ENCODE measurements at regions not wholly inside any gene's neighbourhood (a gene's known extent, or its start where the extent isn't known, plus 50 kb on each side); places are given as distances from the start of the nearest gene placed in this dataset.

DNA sequence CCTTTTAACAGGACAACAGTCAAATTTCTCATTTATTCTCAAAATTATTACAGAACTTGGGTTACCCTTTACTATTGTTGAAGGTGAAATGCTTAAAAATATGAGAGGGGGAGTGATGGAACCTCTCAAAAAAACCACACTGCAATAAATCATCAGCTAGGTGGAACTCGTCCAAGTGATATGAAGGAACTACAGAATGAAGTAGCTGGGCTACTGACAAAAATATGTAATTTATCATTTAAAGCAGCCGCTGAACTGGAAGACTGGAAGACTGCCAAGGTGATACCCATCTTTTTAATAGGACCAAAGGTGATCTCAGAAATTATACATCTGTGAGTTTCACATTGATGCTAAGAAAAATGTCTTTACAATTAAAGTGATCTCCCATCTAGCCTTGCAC is 597.7 kb upstream of the TENM3 start:
- DNase-seq, result no peak

GRCh38 chr4:181646864-181647263 is 596.3 kb upstream of the TENM3 start:
- no peak for DNase-seq

DNA sequence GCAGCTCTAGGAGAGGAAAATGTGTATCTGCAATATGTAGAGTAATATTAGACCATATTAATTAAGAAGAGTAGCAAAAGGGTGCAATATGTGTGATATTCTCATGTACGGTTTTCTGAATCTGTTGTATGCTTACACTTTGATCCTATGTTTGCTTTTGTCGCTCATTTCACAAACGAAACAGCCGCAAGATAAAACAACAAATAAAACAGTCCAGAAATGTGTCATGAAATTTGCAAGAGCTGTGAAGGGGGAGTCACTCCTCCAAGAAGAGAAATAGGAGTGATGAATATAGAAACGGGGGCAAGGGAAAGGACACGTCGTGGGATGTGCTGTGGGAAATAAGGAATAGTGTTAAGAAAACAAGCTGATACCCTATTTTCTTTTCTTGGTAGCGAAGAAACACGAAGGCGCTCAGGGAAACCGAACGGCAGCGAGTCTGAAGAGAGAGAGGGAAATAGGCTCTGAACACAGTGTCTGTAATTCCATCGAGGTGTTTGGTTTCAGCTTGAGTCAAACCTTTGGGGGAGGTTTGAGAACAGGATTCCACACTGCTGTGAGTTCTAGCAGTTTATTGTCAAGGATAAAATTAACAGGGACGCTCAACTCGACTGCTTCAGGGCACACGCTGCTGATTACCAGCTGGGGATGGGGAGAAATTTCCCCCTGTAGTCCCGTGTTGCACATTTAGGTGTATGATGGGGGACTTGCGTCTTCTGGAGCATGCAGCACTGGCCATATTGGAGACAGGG is 595.6 kb upstream of the TENM3 start:
- no peak for DNase-seq

DNA sequence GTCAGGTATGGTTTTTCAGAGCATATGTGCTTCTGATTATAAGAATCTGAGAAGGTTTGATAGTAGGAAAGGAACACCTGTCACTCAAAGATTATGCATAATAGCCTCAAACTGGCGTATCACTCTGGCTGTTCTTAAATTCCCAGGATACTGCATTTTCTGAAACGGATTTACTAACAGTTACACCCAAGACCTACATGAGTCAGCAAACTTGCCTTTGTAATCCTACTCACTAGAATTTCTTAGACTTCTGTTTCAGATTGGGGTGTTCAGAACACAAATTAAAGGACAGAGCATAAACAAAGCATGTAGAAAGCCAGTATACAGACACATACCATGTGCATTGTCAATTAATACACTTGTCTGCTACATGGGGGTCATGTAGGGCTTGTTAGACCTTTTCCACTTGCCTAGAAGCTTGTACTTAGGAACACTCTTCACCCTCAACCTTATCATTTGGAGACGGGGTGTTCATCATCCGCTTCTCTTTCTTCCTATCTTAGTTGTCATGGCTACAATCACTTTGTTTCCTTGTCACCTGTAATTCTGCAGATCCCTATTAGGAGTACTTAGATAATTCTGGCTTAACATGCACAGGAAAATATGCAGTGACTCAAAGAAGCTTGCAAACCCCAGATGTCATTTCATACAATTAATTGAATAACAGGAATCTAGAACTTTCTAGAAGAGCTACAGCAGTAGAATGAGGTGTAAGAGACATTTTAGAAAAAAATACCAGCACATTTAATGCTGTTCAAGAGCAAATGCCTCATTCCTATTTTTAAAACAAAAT is 593.0 kb upstream of the TENM3 start:
- no peak for DNase-seq

DNA sequence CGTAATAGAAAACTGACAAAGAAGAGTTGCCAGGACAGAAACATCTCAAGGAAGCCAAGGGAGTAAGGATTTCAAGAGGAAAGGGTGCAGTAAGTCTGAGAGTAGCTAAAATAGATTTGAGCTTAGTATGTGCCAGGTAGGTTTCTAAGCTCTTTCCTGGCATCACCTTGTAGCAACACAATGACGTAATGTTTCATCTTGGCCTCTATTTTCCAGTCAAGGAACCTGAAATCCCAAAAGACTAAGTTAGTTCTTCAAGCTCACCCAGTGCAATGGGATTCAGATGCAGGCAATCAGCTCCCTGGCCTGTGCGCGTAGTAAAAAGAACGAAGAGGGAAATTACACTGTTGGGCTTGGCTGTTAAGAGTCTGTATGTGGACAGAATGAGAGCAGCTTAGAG is 586.5 kb upstream of the TENM3 start:
- no peak for DNase-seq

DNA sequence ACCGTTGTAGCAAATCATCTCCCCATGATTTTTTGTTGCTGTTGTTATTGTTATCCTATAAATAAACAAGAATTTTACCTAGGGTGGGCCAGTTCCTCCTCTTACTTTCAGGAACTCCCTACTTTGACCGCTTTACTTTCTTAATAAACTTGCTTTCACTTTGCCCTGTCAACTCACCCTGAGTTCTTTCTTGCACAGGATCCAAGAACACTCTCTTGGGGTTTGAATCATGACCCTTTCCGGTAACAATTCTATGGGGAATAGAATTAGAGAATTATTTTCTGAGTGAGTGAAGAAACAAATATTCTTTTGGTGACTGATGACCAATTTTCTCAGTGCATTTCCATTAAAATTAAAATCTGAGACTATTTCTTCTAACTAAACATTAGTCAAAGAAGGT is 584.0 kb upstream of the TENM3 start:
- DNase-seq, result no peak

DNA sequence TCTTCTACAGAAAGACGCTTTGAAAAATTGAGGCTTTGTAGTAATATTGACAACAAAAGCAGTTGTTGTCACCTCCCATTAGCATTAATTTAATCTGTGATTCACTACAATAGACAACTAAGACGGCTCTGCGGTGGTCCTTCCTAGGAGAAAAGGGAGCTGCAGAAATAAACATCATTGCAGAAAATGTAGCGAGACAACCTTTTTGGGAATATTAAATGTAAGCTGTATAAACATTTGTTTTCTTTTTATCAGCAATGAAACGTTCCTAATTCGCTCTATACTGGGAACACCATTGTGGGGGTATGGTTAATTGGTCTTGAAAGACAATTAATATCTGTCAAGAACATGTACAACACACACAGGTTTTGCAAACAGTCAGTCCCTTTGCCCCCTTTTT is 583.3 kb upstream of the TENM3 start:
- no peak for DNase-seq

- peak; percentile 67 for DNase-seq
Measured at GRCh38 chr4:181661090-181661489, 582.1 kb upstream of the TENM3 start.

GRCh38 chr4:181661923-181662322 is 581.3 kb upstream of the TENM3 start:
- no peak for DNase-seq

GRCh38 chr4:181662383-181662782 is 580.8 kb upstream of the TENM3 start:
- DNase-seq, result no peak

GRCh38 chr4:181670506-181670905 is 572.7 kb upstream of the TENM3 start:
- DNase-seq, result no peak

DNA sequence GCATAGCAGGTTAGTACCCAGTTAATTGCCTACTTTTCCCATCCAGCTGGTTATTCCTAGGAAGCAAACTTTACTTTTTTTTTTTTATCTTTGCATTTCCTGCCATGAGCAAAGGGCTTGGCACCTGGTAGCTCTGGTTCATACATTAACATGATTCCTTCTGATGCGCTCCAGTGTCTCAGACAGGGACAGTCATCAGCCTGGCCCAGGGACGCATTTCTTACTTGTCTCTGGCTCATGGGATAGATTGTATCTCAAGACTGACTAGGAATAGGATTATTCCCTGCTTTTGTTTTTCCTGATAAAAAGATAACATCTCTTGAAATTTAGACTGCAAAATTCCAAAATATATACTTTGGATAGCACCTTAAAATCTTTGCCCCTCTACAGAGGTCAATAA is 571.5 kb upstream of the TENM3 start:
- no peak for DNase-seq

GRCh38 chr4:181672751-181673150 is 570.5 kb upstream of the TENM3 start:
- no peak for DNase-seq

GRCh38 chr4:181674315-181674875 is 568.8 kb upstream of the TENM3 start:
- peak; percentile 74 for DNase-seq

DNA sequence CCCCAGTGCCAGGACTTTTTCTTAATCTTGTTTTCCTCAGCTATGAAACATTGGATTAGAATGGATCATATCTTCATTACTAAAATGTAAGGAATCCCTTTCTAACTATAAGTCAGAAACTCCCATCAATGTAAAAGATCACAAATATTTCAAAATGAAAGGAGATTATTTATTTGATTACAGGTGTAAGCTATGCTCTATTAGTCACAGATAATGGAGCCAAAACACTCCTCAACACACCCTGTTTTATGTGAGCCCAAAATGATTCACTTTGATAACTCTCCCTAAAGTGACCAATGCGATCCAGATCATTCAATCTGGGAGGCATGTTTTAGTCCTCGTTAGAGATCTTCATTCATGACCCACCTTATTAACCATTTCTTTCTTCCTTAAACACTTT is 566.7 kb upstream of the TENM3 start:
- no peak for DNase-seq

DNA sequence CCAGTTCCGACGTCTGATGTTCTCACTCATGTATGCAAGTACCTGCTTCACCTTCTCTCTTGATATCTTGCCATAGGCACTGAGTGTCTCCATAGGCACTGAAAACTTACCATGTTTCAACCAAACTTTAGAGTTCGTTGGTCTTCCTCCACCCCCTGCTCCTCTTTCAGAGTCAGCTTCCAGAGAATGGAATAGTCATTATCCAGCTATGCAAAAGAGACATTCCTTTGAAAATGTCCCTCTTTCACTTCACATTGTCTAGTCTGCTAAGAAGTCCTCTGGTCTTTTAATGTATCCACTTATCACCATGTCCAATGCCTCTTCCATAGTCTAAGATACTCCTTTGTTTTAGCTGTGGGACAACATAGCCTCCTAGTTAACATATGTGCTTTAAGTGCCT is 566.0 kb upstream of the TENM3 start:
- no peak for DNase-seq

GRCh38 chr4:181677621-181678020 is 565.6 kb upstream of the TENM3 start:
- DNase-seq, result peak; percentile 84

- no peak for DNase-seq
Measured at GRCh38 chr4:181679754-181680153, 563.4 kb upstream of the TENM3 start.

GRCh38 chr4:181682367-181683047 is 560.7 kb upstream of the TENM3 start:
- DNase-seq, result peak; percentile 66

DNA sequence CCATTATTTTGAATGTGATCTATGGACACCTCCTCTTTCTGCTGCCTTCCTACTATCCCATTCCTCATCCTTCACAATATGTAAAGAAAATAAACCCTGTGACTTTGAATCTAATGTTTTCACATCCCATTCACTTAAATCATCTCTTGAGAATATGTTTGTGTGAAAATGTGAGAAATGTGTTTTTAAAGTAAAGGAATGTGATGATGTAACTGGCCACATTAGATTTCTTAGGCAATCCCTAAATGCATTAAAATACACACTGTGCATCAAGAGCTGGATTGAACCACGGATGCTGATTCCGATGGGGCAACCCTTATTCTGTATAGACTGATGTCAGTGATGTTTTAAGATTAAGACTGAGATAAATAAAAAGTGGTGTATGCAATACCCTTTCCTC is 558.9 kb upstream of the TENM3 start:
- no peak for DNase-seq

DNA sequence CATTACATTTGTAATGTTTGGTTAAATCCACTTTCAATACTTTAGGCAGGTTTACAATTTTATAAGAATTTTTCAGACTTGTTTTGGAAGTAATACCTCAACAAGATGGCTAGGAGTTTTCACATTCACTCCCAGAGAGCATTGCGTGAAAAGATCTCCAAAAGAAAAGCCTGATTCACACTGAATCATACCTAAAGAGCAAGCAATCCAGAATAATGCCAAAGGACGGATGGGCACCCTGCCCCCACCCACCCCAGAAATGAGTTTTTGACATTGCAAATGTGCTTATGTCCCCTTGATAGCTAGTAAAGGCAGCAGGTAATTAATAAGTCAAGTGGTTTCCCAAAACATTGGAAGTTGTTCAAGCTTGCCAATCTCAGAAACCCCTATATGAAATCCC is 557.7 kb upstream of the TENM3 start:
- DNase-seq, result no peak

DNA sequence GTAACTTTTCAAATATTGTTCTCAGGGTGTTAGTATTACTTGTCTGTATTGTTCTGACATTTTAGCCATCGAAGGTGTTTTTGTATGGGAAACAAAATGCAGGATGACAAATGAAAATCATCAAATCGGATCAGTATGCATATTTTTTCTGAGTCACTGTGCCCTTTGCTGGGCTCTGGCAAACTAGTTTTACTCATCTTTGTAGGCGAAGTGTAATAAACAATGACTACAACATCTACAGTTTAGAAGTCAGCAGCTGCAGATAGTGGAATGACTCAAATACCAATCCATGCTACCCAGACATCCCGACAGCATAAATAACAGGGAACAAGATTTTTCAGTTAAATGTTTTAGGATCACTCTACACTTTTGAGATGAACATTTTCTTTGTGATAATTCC is 557.3 kb upstream of the TENM3 start:
- DNase-seq, result no peak

- no peak for DNase-seq
Measured at GRCh38 chr4:181687116-181687515, 556.1 kb upstream of the TENM3 start.

DNA sequence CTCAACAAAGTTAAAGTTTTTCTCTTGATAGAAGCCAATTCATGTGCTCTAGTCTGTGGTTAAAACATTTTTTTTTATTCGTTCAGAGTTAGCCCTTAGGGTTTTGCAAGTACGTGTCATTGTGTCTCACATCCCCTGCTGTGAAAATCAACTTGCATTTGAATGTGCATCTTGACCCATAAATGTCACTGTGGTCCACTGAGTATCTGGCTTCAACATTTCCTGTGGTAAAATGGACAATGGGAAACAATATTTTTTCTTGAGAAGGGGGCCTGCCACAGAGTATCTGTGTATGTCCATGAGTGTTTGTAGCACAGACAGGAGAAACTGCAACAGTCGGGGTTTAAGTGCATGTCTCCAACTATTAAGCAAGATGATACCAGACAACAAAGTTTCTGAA is 554.8 kb upstream of the TENM3 start:
- DNase-seq, result peak; percentile 12
